ENCODE measurements at regions not wholly inside any gene's neighbourhood (a gene's known extent, or its start where the extent isn't known, plus 50 kb on each side); places are given as distances from the start of the nearest gene placed in this dataset.

DNA sequence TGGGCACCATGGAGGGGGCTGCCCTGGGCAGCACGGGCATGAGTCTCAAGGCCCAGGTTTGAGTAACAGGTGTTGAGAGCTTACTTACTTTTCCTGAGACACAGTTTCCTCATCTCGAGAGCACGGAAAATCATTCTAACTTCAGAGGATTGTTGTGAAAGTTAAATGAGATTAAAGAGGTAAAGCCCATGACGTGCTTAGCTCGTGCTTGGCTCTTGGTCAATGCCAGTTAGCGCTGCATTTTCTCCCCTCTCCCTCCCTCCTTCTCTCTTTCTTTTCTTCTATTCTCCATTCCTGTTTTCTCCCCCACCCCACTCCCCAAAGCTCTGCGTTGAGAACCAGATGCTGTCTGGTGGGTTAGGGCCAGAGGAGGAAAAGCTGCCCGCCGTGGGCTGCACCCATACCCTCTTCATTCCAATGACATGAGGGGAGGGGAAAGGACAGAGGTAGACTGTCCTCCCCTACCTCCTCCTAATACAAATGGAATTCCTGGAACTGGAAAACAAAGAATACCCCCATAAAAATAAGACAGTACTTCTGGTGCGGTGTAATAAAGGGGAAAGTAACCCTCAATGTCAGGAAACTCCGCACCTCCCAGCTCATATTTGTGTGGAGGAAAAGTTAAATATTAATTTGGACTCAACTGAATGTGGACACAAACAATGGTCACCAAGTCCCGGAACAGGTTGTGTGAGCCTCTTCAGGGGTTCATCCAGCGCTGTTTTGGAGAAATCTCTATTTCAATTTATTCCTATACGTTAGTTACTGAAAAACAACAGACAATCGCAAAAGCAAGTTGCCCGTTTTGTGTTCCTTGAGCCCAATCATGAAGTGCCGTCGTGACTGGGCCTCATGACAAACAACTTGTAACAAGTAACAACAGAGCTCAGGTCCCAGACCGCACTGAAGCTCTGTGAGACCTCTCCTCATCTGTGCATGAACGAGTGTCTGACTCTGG is 54.8 kb upstream of the B3GAT1 start:
- no peak overlapping the region for H3K4me2 ChIP-seq (replicated peaks; ENCODE audit: low read depth, low read length, poor library complexity, severe bottlenecking)
- peaks cover 0 to 2% (median 0%) of the 10 kb centered on the region in 3 donors for H3K9me3 ChIP-seq (ENCODE audit: control extremely low read depth in 1 of 3, control insufficient read depth in 2 of 3, insufficient read depth in 1 of 3, low read length in 2 of 3)
- 90% methylated on average over 6 of the region's 20 CpGs for WGBS (ENCODE audit: insufficient coverage)
- no peaks in the 10 kb centered on the region for H3K4me1 ChIP-seq (ENCODE audit: control insufficient read depth in 2 of 2, insufficient read depth in 2 of 2, low read length in 2 of 2)
- no peak overlapping the region for H3K4me3 ChIP-seq (ENCODE audit: control extremely low read depth in 1 of 5, extremely low read depth in 1 of 5, insufficient read depth in 1 of 5, low read depth in 2 of 5, low read length in 4 of 5)
- no peaks in the 10 kb centered on the region for H3K36me3 ChIP-seq (replicated peaks in 1 of 2; ENCODE audit: control extremely low read depth in 1 of 2, control insufficient read depth in 1 of 2, extremely low read depth in 1 of 2, insufficient read depth in 2 of 2, low read length in 1 of 2)
- ChIA-PET CTCF (no interaction called here), POLR2A (no interaction called here)
- Mint-ChIP-seq H3K27ac (no peak overlapping the region), H3K4me1 (no peaks in the 10 kb centered on the region), H3K27me3 (peaks cover 23% of the 10 kb centered on the region), H3K9me3 (ENCODE audit: insufficient read depth) (no peaks in the 10 kb centered on the region), H3K4me3 (no peak overlapping the region)
- DNase-seq (no peak), ATAC-seq (ENCODE audit: low read depth) (no peak)
- no peaks in the 10 kb centered on the region for H3K79me2 ChIP-seq (ENCODE audit: control insufficient read depth, insufficient read depth, low read length)
- no peak overlapping the region for H3K27ac ChIP-seq (ENCODE audit: low read length in 2 of 2)
- peaks cover 0 to 2% (median 0%) of the 10 kb centered on the region in 4 experiments for H3K27me3 ChIP-seq (replicated peaks in 1 of 4; ENCODE audit: control extremely low read depth in 1 of 4, control insufficient read depth in 3 of 4, insufficient read depth in 4 of 4, low read length in 3 of 4)
- no peaks in the 10 kb centered on the region for H4K20me1 ChIP-seq (ENCODE audit: control insufficient read depth, insufficient read depth, low read length, poor library complexity, severe bottlenecking)
- H2AFZ ChIP-seq (ENCODE audit: insufficient read depth, low read depth, low read length, poor library complexity, severe bottlenecking): no peak overlapping the region
- no peak overlapping the region for H3K9ac ChIP-seq (ENCODE audit: low read length)
- intact Hi-C loops (cut with micrococcal nuclease): no loop called here
- TF ChIP-seq CTCF (IDR thresholded peaks at IDR 0.05) (no peak), EZH2 (IDR thresholded peaks at IDR 0.05; ENCODE audit: borderline replicate concordance, insufficient read depth, low read depth, low read length, poor library complexity, severe bottlenecking) (no peak)

- Histone ChIP-seq H4K20me1 (ENCODE audit: control insufficient read depth, insufficient read depth, low read length, poor library complexity, severe bottlenecking) (no peaks in the 10 kb centered on the region), H3K27ac (ENCODE audit: low read length in 2 of 2) (no peak overlapping the region), H3K9me3 (ENCODE audit: control extremely low read depth in 1 of 3, control insufficient read depth in 2 of 3, insufficient read depth in 1 of 3, low read length in 2 of 3) (peaks cover 0 to 2% (median 0%) of the 10 kb centered on the region in 3 donors), H2AFZ (ENCODE audit: insufficient read depth, low read depth, low read length, poor library complexity, severe bottlenecking) (no peak overlapping the region), H3K4me1 (ENCODE audit: control insufficient read depth in 2 of 2, insufficient read depth in 2 of 2, low read length in 2 of 2) (no peaks in the 10 kb centered on the region), H3K4me3 (ENCODE audit: control extremely low read depth in 1 of 5, extremely low read depth in 1 of 5, insufficient read depth in 1 of 5, low read depth in 2 of 5, low read length in 4 of 5) (no peak overlapping the region), H3K4me2 (replicated peaks; ENCODE audit: low read depth, low read length, poor library complexity, severe bottlenecking) (no peak overlapping the region), H3K9ac (ENCODE audit: low read length) (no peak overlapping the region), H3K79me2 (ENCODE audit: control insufficient read depth, insufficient read depth, low read length) (no peaks in the 10 kb centered on the region), H3K27me3 (replicated peaks in 1 of 4; ENCODE audit: control extremely low read depth in 1 of 4, control insufficient read depth in 3 of 4, insufficient read depth in 4 of 4, low read length in 3 of 4) (peaks cover 0 to 2% (median 0%) of the 10 kb centered on the region in 4 experiments), H3K36me3 (replicated peaks in 1 of 2; ENCODE audit: control extremely low read depth in 1 of 2, control insufficient read depth in 1 of 2, extremely low read depth in 1 of 2, insufficient read depth in 2 of 2, low read length in 1 of 2) (no peaks in the 10 kb centered on the region)
- Mint-ChIP-seq H3K4me3 (no peak overlapping the region), H3K9me3 (ENCODE audit: insufficient read depth) (no peaks in the 10 kb centered on the region), H3K4me1 (no peaks in the 10 kb centered on the region), H3K27me3 (peaks cover 26% of the 10 kb centered on the region), H3K27ac (no peak overlapping the region)
- ChIA-PET POLR2A (no interaction called here), CTCF (no interaction called here)
- WGBS (ENCODE audit: insufficient coverage): 5% methylated on average over 11 of the region's 15 CpGs
- TF ChIP-seq CTCF (IDR thresholded peaks at IDR 0.05) (no peak), EZH2 (IDR thresholded peaks at IDR 0.05; ENCODE audit: borderline replicate concordance, insufficient read depth, low read depth, low read length, poor library complexity, severe bottlenecking) (no peak)
- intact Hi-C loops (cut with micrococcal nuclease): no loop called here
- DNase-seq: no peak
- ATAC-seq (ENCODE audit: low read depth): no peak
Measured at GRCh38 chr11:134466156-134466555, 54.1 kb upstream of the B3GAT1 start.
